ENCODE measurements at regions not wholly inside any gene's neighbourhood (a gene's known extent, or its start where the extent isn't known, plus 50 kb on each side); places are given as distances from the start of the nearest gene placed in this dataset.

- no peak overlapping the region for H3K4me3 ChIP-seq (ENCODE audit: low read depth, low read length)
- TF ChIP-seq CTCF (conservative IDR thresholded peaks at IDR 0.05; ENCODE audit: low read depth, low read length): no peak
- no peak for DNase-seq (ENCODE audit: low read depth)
These were observed 211.1 kb upstream of the FOXA2 start for GRCh38 chr20:22795433-22795832.

- no peak for TF ChIP-seq CTCF (conservative IDR thresholded peaks at IDR 0.05; ENCODE audit: low read depth, low read length)
- H3K4me3 ChIP-seq (ENCODE audit: low read depth, low read length): no peak overlapping the region
- peak; percentile 98 for DNase-seq (ENCODE audit: low read depth)
These were observed 211.5 kb upstream of the FOXA2 start for GRCh38 chr20:22795871-22796270.

GRCh38 chr20:22796469-22797077, 212.2 kb upstream of the FOXA2 start:
- peak; percentile 43 for DNase-seq (ENCODE audit: low read depth)
- H3K4me3 ChIP-seq (ENCODE audit: low read depth, low read length): no peak overlapping the region
- TF ChIP-seq CTCF (conservative IDR thresholded peaks at IDR 0.05; ENCODE audit: low read depth, low read length): no peak

- no peak for TF ChIP-seq CTCF (conservative IDR thresholded peaks at IDR 0.05; ENCODE audit: low read depth, low read length)
- H3K4me3 ChIP-seq (ENCODE audit: low read depth, low read length): no peak overlapping the region
- no peak for DNase-seq (ENCODE audit: low read depth)
These were observed 212.7 kb upstream of the FOXA2 start for GRCh38 chr20:22797103-22797502.

- DNase-seq (ENCODE audit: low read depth): no peak
- TF ChIP-seq CTCF (conservative IDR thresholded peaks at IDR 0.05; ENCODE audit: low read depth, low read length): no peak
These were observed 215.3 kb upstream of the FOXA2 start for GRCh38 chr20:22799687-22800086.

GRCh38 chr20:22800129-22800528, 215.8 kb upstream of the FOXA2 start:
- no peak overlapping the region for H3K4me3 ChIP-seq (ENCODE audit: low read depth, low read length)
- TF ChIP-seq CTCF (conservative IDR thresholded peaks at IDR 0.05; ENCODE audit: low read depth, low read length): no peak
- DNase-seq (ENCODE audit: low read depth): no peak

More at GRCh38 chr20:22799687-22800086, 215.3 kb upstream of the FOXA2 start:
- no peak overlapping the region for H3K4me3 ChIP-seq (ENCODE audit: low read depth, low read length)

GRCh38 chr20:22801528-22801927, 217.2 kb upstream of the FOXA2 start:
- H3K4me3 ChIP-seq (ENCODE audit: low read depth, low read length): no peak overlapping the region
- DNase-seq (ENCODE audit: low read depth): no peak
- TF ChIP-seq CTCF (conservative IDR thresholded peaks at IDR 0.05; ENCODE audit: low read depth, low read length): no peak

Data from epithelial cell of proximal tubule (primary cell).